GM23248 (cell line): ENCODE measurements at regions not wholly inside any gene's neighbourhood (a gene's known extent, or its start where the extent isn't known, plus 50 kb on each side); places are given as distances from the start of the nearest gene placed in this dataset.

Source experiments
- DNase-seq: peaks from one replicate; pipeline ENCODE4 v3.0.0-alpha.2; 2015
- H2AFZ ChIP-seq: fragments of 200-600 bp; sonication (generic); 2 replicates; pipeline ENCODE4 v1.6.1; 2016; ENCODE audit warnings: antibody characterized with exemption
- H3F3A ChIP-seq: fragments of 200-600 bp; sonication (generic); 2 replicates; pipeline ENCODE4 v1.6.1; 2016; ENCODE audit warnings: mild to moderate bottlenecking, antibody characterized with exemption, mixed run types; ENCODE audit not compliant: insufficient read depth
- H3K27ac ChIP-seq: fragments of 200-600 bp; sonication (generic); 2 replicates; pipeline ENCODE4 v1.5.1; 2016; ENCODE audit warnings: mild to moderate bottlenecking
- H3K27me3 ChIP-seq: fragments of 200-600 bp; sonication (generic); replicated peaks from 2 replicates; pipeline ENCODE4 v1.6.1; 2016; ENCODE audit warnings: mild to moderate bottlenecking; ENCODE audit not compliant: insufficient read depth
- H3K36me3 ChIP-seq: fragments of 200-600 bp; sonication (generic); 2 replicates; pipeline ENCODE4 v1.6.1; 2016; ENCODE audit warnings: low read depth, mild to moderate bottlenecking
- H3K4me1 ChIP-seq: fragments of 200-600 bp; sonication (generic); 2 replicates; pipeline ENCODE4 v1.6.1; 2016; ENCODE audit warnings: mild to moderate bottlenecking; ENCODE audit not compliant: insufficient read depth
- H3K4me2 ChIP-seq: fragments of 200-600 bp; sonication (generic); one replicate; pipeline ENCODE4 v1.6.1; 2016; ENCODE audit warnings: mild to moderate bottlenecking; ENCODE audit not compliant: unreplicated experiment
- H3K4me3 ChIP-seq: fragments of 200-600 bp; sonication (generic); 2 replicates; pipeline ENCODE4 v1.5.1; 2016; ENCODE audit warnings: mild to moderate bottlenecking
- H3K79me2 ChIP-seq: fragments of 200-600 bp; sonication (generic); 2 replicates; pipeline ENCODE4 v1.6.1; 2016; ENCODE audit warnings: mild to moderate bottlenecking; ENCODE audit not compliant: insufficient read depth
- H3K9ac ChIP-seq: fragments of 200-600 bp; sonication (generic); 2 replicates; pipeline ENCODE4 v1.6.1; 2016; ENCODE audit warnings: mild to moderate bottlenecking
- H3K9me2 ChIP-seq: fragments of 200-600 bp; sonication (generic); 2 replicates; pipeline ENCODE4 v1.6.1; 2016; ENCODE audit warnings: mixed run types, mild to moderate bottlenecking, moderate library complexity; ENCODE audit not compliant: insufficient read depth
- H3K9me3 ChIP-seq: fragments of 200-600 bp; sonication (generic); one replicate; pipeline ENCODE4 v1.6.1; 2017; ENCODE audit warnings: low read depth
- H4K20me1 ChIP-seq: fragments of 200-600 bp; sonication (generic); 2 replicates; pipeline ENCODE4 v1.6.0; 2016; ENCODE audit not compliant: insufficient read depth
- EZH2 ChIP-seq: fragments of 200-600 bp; sonication (generic); IDR thresholded peaks from 2 replicates; pipeline ENCODE4 v1.6.1; 2018; ENCODE audit warnings: antibody characterized with exemption, mild to moderate bottlenecking; ENCODE audit not compliant: insufficient read depth, poor library complexity, severe bottlenecking
- EZH2phosphoT487 ChIP-seq: fragments of 200-600 bp; sonication (generic); IDR thresholded peaks from 2 replicates; pipeline ENCODE4 v1.6.1; 2018; ENCODE audit warnings: antibody characterized with exemption, moderate library complexity, mild to moderate bottlenecking, low read depth; ENCODE audit not compliant: insufficient read depth
- WGBS, 2 experiments: methylation state at CpG; one replicate each; pipeline ENCODE4 v1.1.6; 2015 to 2017; ENCODE audit warnings: low lambda C conversion rate in 2 of 2, low coverage in 1 of 2; ENCODE audit errors: missing lambda C conversion rate in 2 of 2; 5-methylcytosine and 5-hydroxymethylcytosine counted together
- in situ Hi-C: fragments of 300-500 bp; cut with MboI; formaldehyde crosslinking; loops from 2 replicates; pipeline ENCODE4 v1.15.0; 2020

DNA sequence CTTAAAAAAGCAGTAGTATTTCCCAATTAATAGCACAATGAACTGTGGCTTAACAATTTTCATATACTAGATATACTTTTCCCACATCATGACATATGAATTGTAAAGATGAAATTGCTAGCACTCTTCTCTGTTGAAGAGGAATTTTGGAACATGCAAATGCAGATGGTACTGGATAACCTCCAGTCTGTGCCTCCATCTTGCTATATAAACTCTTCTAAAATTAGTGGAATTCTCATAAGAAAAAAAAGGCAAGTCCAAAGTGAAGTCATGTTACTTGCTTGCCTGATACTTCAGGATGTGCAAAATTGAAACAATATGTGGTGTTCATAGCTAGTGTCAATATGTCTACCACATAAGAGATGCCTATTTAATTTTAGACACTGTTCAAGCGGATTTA, 570.2 kb upstream of the POM121L12 start:
- H3K9me3 ChIP-seq = no peaks in the 10 kb centered on the region
- no peak overlapping the region for H3K4me3 ChIP-seq
- no peak overlapping the region for H3K9ac ChIP-seq
- in situ Hi-C loops = no loop called here
- H3K4me2 ChIP-seq = no peak overlapping the region
- H2AFZ ChIP-seq = no peak overlapping the region
- no peaks in the 10 kb centered on the region for H3F3A ChIP-seq
- H4K20me1 ChIP-seq = no peaks in the 10 kb centered on the region
- no peak for DNase-seq
- TF ChIP-seq EZH2 (no peak), EZH2phosphoT487 (no peak)
- H3K27me3 ChIP-seq = no peaks in the 10 kb centered on the region
- H3K36me3 ChIP-seq = no peaks in the 10 kb centered on the region
- no peak overlapping the region for H3K27ac ChIP-seq
- no peaks in the 10 kb centered on the region for H3K79me2 ChIP-seq
- 0 to 4% methylated on average over 1 of the region's 1 CpG for WGBS, 2 experiments
- H3K4me1 ChIP-seq = no peaks in the 10 kb centered on the region
- no peaks in the 10 kb centered on the region for H3K9me2 ChIP-seq

DNA sequence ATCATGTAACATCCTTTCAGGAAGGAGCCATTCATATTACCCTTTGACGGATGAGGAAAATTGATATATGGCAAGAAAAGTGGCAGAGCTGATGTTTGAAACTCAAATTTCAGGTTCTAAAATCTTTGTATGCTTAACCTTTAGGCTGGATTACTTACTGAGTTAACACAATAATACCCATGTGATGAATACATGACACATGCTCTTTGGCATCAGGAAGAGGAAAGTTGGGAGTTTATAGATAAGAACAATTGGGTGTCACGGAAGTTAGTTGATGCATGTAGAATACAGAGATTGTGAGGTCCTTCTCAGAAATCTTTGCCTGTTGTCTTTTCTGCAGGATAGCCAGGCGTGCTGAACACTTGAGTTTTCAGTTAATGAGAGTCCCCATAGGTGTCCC, 572.1 kb upstream of the POM121L12 start:
- TF ChIP-seq EZH2phosphoT487 (no peak), EZH2 (no peak)
- Histone ChIP-seq H3K4me3 (no peak overlapping the region), H3F3A (no peaks in the 10 kb centered on the region), H3K79me2 (no peaks in the 10 kb centered on the region), H3K9me3 (no peaks in the 10 kb centered on the region), H3K4me1 (no peaks in the 10 kb centered on the region), H3K4me2 (no peak overlapping the region), H3K9ac (no peak overlapping the region), H2AFZ (no peak overlapping the region), H4K20me1 (no peaks in the 10 kb centered on the region), H3K27ac (no peak overlapping the region), H3K36me3 (no peaks in the 10 kb centered on the region), H3K27me3 (no peaks in the 10 kb centered on the region), H3K9me2 (no peaks in the 10 kb centered on the region)
- whole genome bisulfite sequencing, 2 experiments = 38 to 39% methylated on average over 3 of the region's 3 CpGs
- in situ Hi-C loops = no loop called here
- no peak for DNase-seq

DNA sequence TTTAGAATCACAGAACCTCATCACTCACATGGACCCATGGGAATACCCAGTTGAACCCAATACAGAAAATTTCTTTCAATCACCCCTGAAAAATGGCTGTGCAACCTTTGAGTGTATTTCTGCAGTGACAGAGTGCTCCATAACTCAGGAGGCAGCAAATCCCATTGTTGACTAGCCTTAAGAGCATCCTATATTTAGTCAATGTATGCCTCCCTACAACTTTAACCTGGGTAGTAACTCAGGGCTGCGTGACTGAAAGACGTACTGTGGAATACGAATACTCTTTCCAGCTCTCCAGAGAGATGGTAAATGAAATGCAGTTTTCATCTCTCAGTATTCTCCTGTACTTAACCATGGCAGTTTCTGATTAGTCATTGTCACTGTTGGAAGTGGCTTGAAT, 573.0 kb upstream of the POM121L12 start:
- Histone ChIP-seq H3K4me3 (no peak overlapping the region), H3K9me2 (no peaks in the 10 kb centered on the region), H3K4me2 (no peak overlapping the region), H3F3A (no peaks in the 10 kb centered on the region), H2AFZ (no peak overlapping the region), H3K9me3 (no peaks in the 10 kb centered on the region), H3K9ac (no peak overlapping the region), H3K79me2 (no peaks in the 10 kb centered on the region), H3K27me3 (no peaks in the 10 kb centered on the region), H3K4me1 (no peaks in the 10 kb centered on the region), H3K36me3 (no peaks in the 10 kb centered on the region), H3K27ac (no peak overlapping the region), H4K20me1 (no peaks in the 10 kb centered on the region)
- no peak for DNase-seq
- TF ChIP-seq EZH2 = no peak
- 20 to 30% methylated on average over 3 of the region's 3 CpGs for WGBS, 2 experiments
- in situ Hi-C loops = no loop called here

DNA sequence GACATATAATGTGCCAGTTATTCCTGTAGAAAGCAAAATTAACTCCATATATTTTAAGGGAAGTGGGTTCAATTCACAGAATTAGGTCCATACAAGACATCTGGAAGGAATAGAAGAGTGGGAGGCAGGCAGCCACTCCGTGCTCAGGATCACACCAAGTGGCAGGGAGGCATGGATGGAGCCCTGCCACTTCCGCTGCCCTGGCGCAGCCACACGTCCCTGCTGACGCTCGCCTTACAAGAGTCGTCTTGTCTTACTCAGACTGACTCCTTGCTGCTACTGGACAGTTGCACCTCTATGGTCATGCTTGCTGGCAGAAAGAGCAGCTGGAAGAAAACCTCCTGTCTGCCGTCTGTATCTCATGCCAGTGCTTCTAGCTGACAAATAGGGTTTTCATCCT, 579.9 kb upstream of the POM121L12 start:
- Histone ChIP-seq H3K4me2 (no peak overlapping the region), H3K27me3 (no peaks in the 10 kb centered on the region), H3K27ac (no peak overlapping the region), H3K9me3 (no peaks in the 10 kb centered on the region), H3K36me3 (no peaks in the 10 kb centered on the region), H3K4me1 (no peaks in the 10 kb centered on the region), H3K4me3 (no peak overlapping the region), H4K20me1 (no peaks in the 10 kb centered on the region), H2AFZ (no peak overlapping the region), H3K9me2 (no peaks in the 10 kb centered on the region), H3K79me2 (no peaks in the 10 kb centered on the region), H3K9ac (no peak overlapping the region), H3F3A (no peaks in the 10 kb centered on the region)
- no peak for TF ChIP-seq EZH2
- no peak for TF ChIP-seq EZH2phosphoT487
- 32 to 33% methylated on average over 8 of the region's 8 CpGs for WGBS, 2 experiments
- in situ Hi-C loops = no loop called here
- DNase-seq = no peak

DNA sequence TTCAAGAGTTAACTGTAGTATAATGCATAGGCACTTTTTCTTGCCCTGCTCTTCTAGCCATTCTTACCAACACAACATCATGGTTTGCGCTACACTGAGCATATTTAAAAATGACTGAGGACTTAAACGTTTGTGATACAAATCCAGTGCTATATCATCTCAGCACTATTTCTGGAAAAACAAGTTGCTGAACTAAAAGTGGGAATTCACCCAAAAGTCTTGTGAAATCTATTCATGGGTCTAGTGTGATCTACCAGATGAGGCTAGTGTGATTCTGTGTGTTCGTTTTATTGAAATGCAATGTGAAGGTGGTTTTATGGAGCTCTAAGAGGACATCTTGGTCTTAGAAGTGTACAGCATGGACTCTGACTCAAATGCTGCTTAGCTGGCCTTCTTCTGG, 584.6 kb upstream of the POM121L12 start:
- no peaks in the 10 kb centered on the region for H3K79me2 ChIP-seq
- no peaks in the 10 kb centered on the region for H3K36me3 ChIP-seq
- no peak overlapping the region for H3K4me3 ChIP-seq
- no peaks in the 10 kb centered on the region for H3K9me2 ChIP-seq
- no peaks in the 10 kb centered on the region for H3F3A ChIP-seq
- H3K9ac ChIP-seq = no peak overlapping the region
- H3K4me2 ChIP-seq = no peak overlapping the region
- no peak for DNase-seq
- no peaks in the 10 kb centered on the region for H3K4me1 ChIP-seq
- H3K9me3 ChIP-seq = no peaks in the 10 kb centered on the region
- TF ChIP-seq EZH2phosphoT487 (no peak), EZH2 (no peak)
- H3K27me3 ChIP-seq = no peaks in the 10 kb centered on the region
- H2AFZ ChIP-seq = no peak overlapping the region
- in situ Hi-C loops = no loop called here
- H3K27ac ChIP-seq = no peak overlapping the region
- H4K20me1 ChIP-seq = no peaks in the 10 kb centered on the region
- 5 to 11% methylated on average over 3 of the region's 3 CpGs for WGBS, 2 experiments
